ENCODE measurements at regions not wholly inside any gene's neighbourhood (a gene's known extent, or its start where the extent isn't known, plus 50 kb on each side); places are given as distances from the start of the nearest gene placed in this dataset.

DNA sequence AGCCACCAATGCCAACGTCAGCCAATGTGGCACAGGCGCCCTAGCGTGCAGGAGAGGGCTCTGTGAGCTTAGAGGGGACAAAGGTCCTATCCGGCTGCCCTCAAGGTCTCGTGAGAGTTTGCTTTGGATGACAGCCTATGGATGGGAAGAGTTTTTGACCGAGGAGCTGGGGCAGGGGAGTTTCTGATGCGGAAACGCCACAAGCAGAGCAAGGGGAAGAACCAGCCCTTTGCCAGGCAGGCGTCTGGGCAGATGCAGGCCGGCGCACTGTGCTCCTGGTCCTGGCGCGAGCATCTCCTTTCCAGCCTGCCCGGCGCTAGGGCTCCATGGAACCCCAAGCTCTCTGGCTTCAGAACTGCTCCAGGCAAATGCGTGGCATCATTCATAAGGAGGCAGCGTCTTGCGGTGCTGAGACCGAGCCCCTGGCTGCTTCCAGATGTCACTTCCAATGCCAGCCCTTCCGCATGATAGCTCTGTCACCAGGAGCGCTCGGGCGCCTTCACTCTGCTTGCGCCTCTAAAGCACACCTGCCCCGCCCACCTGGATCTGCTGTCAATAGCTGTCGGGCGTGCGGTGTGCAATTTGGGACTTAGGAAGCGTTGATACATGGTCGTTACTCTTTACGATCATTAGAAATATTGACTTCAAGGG is 374.9 kb upstream of the IRX1 start:
- TF ChIP-seq, protein P1, sequence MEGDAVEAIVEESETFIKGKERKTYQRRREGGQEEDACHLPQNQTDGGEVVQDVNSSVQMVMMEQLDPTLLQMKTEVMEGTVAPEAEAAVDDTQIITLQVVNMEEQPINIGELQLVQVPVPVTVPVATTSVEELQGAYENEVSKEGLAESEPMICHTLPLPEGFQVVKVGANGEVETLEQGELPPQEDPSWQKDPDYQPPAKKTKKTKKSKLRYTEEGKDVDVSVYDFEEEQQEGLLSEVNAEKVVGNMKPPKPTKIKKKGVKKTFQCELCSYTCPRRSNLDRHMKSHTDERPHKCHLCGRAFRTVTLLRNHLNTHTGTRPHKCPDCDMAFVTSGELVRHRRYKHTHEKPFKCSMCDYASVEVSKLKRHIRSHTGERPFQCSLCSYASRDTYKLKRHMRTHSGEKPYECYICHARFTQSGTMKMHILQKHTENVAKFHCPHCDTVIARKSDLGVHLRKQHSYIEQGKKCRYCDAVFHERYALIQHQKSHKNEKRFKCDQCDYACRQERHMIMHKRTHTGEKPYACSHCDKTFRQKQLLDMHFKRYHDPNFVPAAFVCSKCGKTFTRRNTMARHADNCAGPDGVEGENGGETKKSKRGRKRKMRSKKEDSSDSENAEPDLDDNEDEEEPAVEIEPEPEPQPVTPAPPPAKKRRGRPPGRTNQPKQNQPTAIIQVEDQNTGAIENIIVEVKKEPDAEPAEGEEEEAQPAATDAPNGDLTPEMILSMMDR (IDR thresholded peaks at IDR 0.05) = no peak
- TF ChIP-seq POLR2A (IDR thresholded peaks at IDR 0.05) = no peak

Measured in tibial nerve (tissue), 3 donors.